HepG2 (cell line): ENCODE measurements at regions not wholly inside any gene's neighbourhood (a gene's known extent, or its start where the extent isn't known, plus 50 kb on each side); places are given as distances from the start of the nearest gene placed in this dataset.

Experiments
- ESRRA ChIP-seq: sonication (generic); formaldehyde crosslinking; IDR thresholded peaks from 2 replicates; pipeline ENCODE4 v1.5.1; 2020; ENCODE audit warnings: mild to moderate bottlenecking, low read depth, missing genetic modification reagents
- POLR2AphosphoS5 ChIP-seq: IDR thresholded peaks from 2 replicates; pipeline ENCODE4 v1.6.1; 2012; ENCODE audit warnings: low read depth, low read length
- SPEN ChIP-seq: sonication (generic); formaldehyde crosslinking; IDR thresholded peaks from 2 replicates; pipeline ENCODE4 v1.5.1; 2020; ENCODE audit warnings: low read depth, mild to moderate bottlenecking, missing genetic modification reagents
- TF ChIP-seq, protein P1 (sequence below): sonication (generic); formaldehyde crosslinking; IDR thresholded peaks from 2 replicates; pipeline ENCODE4 v1.4.0; 2020; ENCODE audit warnings: missing genetic modification reagents, borderline replicate concordance
- TF ChIP-seq, protein P2 (sequence below): sonication (generic); formaldehyde crosslinking; conservative IDR thresholded peaks from 2 replicates; pipeline ENCODE4 v1.4.0; 2020; ENCODE audit warnings: missing genetic modification reagents

DNA sequence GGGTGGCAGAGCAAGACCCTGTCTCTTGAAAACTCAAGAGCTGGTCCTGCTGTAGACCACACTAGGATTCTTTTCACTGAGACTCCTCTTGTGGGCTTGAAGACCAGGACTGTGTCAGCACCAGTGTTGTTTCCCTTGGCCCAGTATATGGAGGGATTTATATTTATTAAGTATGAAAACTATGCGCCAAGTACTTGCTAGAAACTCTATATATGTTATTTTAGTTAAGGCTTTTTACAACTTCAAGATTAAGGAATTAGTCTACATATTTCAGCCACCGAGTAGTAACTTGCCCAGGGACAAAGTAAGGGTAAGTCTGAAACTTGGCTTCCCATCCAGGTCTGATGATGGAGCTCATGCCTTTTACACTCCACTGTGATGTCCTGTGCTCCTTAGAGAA lies 488.4 kb downstream of the PCNX1 start:
- TF ChIP-seq ESRRA (CRISPR knock-in tag) (no peak), SPEN (no peak), POLR2AphosphoS5 (no peak)
- TF ChIP-seq, protein P1, sequence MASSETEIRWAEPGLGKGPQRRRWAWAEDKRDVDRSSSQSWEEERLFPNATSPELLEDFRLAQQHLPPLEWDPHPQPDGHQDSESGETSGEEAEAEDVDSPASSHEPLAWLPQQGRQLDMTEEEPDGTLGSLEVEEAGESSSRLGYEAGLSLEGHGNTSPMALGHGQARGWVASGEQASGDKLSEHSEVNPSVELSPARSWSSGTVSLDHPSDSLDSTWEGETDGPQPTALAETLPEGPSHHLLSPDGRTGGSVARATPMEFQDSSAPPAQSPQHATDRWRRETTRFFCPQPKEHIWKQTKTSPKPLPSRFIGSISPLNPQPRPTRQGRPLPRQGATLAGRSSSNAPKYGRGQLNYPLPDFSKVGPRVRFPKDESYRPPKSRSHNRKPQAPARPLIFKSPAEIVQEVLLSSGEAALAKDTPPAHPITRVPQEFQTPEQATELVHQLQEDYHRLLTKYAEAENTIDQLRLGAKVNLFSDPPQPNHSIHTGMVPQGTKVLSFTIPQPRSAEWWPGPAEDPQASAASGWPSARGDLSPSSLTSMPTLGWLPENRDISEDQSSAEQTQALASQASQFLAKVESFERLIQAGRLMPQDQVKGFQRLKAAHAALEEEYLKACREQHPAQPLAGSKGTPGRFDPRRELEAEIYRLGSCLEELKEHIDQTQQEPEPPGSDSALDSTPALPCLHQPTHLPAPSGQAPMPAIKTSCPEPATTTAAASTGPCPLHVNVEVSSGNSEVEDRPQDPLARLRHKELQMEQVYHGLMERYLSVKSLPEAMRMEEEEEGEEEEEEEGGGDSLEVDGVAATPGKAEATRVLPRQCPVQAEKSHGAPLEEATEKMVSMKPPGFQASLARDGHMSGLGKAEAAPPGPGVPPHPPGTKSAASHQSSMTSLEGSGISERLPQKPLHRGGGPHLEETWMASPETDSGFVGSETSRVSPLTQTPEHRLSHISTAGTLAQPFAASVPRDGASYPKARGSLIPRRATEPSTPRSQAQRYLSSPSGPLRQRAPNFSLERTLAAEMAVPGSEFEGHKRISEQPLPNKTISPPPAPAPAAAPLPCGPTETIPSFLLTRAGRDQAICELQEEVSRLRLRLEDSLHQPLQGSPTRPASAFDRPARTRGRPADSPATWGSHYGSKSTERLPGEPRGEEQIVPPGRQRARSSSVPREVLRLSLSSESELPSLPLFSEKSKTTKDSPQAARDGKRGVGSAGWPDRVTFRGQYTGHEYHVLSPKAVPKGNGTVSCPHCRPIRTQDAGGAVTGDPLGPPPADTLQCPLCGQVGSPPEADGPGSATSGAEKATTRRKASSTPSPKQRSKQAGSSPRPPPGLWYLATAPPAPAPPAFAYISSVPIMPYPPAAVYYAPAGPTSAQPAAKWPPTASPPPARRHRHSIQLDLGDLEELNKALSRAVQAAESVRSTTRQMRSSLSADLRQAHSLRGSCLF (CRISPR knock-in tag) = no peak
- TF ChIP-seq, protein P2, sequence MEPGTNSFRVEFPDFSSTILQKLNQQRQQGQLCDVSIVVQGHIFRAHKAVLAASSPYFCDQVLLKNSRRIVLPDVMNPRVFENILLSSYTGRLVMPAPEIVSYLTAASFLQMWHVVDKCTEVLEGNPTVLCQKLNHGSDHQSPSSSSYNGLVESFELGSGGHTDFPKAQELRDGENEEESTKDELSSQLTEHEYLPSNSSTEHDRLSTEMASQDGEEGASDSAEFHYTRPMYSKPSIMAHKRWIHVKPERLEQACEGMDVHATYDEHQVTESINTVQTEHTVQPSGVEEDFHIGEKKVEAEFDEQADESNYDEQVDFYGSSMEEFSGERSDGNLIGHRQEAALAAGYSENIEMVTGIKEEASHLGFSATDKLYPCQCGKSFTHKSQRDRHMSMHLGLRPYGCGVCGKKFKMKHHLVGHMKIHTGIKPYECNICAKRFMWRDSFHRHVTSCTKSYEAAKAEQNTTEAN (CRISPR knock-in tag) = no peak
